ENCODE measurements at regions not wholly inside any gene's neighbourhood (a gene's known extent, or its start where the extent isn't known, plus 50 kb on each side); places are given as distances from the start of the nearest gene placed in this dataset.

DNA sequence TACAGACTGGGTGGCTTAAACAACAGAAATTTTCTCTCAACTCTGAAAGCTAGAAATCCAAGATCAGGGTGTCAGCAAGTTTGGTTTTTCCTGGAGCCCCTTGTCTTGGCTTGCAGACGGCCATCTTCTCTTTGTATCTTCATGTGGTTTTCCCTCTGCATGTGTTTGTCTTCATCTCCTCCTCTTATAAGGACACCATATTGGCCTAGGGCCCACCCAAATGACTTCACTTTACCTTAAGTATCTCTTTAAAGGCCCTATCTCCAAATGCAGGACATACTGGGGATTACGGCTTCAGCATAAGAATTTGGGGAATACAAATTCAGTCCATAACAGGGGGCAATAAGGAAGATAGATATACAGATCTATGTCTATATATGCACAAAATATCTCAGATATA is 187.9 kb downstream of the MTCL1 start:
- no peak overlapping the region for H3K27ac Mint-ChIP-seq
- H3K27me3 Mint-ChIP-seq: no peaks in the 10 kb centered on the region
- peaks cover 7% of the 10 kb centered on the region for H3K9me3 Mint-ChIP-seq
- DNase-seq (ENCODE audit: extremely low spot score, unreplicated experiment): no peak
- no peak for TF ChIP-seq CTCF (conservative IDR thresholded peaks at IDR 0.05)
- H3K4me3 Mint-ChIP-seq: no peak overlapping the region
- peaks cover 12% of the 10 kb centered on the region for H3K4me1 Mint-ChIP-seq (ENCODE audit: unreplicated experiment)
- no peaks in the 10 kb centered on the region for H3K36me3 Mint-ChIP-seq

DNA sequence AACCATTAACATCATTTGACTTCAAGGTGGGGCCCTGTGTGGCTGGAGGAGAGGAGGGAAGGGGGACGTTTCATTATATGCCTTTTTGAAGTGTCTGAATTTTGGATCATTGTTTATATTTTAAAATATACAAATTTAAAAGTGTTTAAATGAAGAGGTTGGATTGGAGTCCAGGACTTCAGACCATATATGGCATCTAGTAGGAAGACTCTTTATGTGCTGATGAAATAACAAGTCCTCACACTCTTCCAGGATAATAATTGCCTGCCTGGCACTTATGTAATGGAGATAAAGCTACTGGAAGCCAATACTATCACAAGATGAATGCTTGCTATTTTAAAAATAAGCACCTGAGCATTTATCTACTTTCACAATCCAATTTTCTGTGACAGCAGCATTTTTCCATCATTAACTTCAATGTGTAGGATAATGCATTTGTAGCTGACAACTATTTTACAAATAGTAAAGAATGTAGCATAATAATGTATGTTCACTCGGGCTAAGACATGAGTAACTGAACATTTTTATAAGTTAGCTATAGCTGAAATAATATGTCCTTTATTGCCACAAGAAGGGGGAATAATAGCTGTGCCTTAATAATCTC is 188.4 kb downstream of the MTCL1 start:
- Mint-ChIP-seq H3K36me3 (no peaks in the 10 kb centered on the region), H3K9me3 (peaks cover 7% of the 10 kb centered on the region), H3K4me3 (no peak overlapping the region), H3K27ac (no peak overlapping the region), H3K27me3 (no peaks in the 10 kb centered on the region), H3K4me1 (ENCODE audit: unreplicated experiment) (peaks cover 12% of the 10 kb centered on the region)
- DNase-seq (ENCODE audit: extremely low spot score, unreplicated experiment): no peak
- no peak for TF ChIP-seq CTCF (conservative IDR thresholded peaks at IDR 0.05)

GRCh38 chr18:8894823-8895222 is 189.5 kb downstream of the MTCL1 start:
- H3K4me1 Mint-ChIP-seq (ENCODE audit: unreplicated experiment): peaks cover 19% of the 10 kb centered on the region
- H3K36me3 Mint-ChIP-seq: no peaks in the 10 kb centered on the region
- H3K27ac Mint-ChIP-seq: no peak overlapping the region
- H3K27me3 Mint-ChIP-seq: no peaks in the 10 kb centered on the region
- no peak for TF ChIP-seq CTCF (conservative IDR thresholded peaks at IDR 0.05)
- peaks cover 7% of the 10 kb centered on the region for H3K9me3 Mint-ChIP-seq
- no peak for DNase-seq (ENCODE audit: extremely low spot score, unreplicated experiment)
- no peak overlapping the region for H3K4me3 Mint-ChIP-seq

GRCh38 chr18:8895341-8895740 is 190.0 kb downstream of the MTCL1 start:
- Mint-ChIP-seq H3K27me3 (no peaks in the 10 kb centered on the region), H3K36me3 (no peaks in the 10 kb centered on the region), H3K27ac (no peak overlapping the region), H3K4me1 (ENCODE audit: unreplicated experiment) (peaks cover 24% of the 10 kb centered on the region), H3K4me3 (no peak overlapping the region), H3K9me3 (peaks cover 7% of the 10 kb centered on the region)
- no peak for DNase-seq (ENCODE audit: extremely low spot score, unreplicated experiment)
- TF ChIP-seq CTCF (conservative IDR thresholded peaks at IDR 0.05): no peak

DNA sequence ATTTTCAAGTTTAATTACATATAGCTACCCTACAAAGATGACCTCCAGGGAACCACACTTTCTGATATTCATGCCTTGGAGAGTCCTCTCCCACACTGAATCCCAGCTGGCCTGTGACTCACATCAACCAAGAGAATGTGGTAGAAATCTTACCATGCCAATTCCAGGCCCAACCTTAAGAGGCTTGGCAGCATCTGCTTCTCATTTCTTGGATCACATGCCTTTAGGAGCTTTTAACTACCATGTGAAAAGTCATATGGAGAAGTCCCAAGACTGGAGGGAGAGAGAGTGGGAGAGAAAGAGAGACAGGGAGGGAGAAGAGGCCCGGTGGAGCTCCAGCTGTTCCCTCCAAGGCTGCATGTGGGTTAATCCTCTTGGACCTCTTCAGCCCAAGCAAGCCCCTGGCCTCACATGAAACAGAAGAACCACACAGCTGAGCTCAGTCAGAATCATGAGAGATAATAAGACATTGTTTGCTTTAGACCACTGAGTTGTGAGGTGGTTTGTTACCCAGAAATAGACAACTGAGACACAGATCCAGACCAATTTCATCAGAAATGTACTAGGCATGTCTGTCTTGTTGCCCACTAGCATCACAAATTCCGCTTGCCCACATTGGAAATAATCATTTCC is 190.7 kb downstream of the MTCL1 start:
- Mint-ChIP-seq H3K9me3 (peaks cover 7% of the 10 kb centered on the region), H3K27me3 (no peaks in the 10 kb centered on the region), H3K36me3 (no peaks in the 10 kb centered on the region), H3K27ac (no peak overlapping the region), H3K4me3 (no peak overlapping the region), H3K4me1 (ENCODE audit: unreplicated experiment) (peaks cover 23% of the 10 kb centered on the region)
- no peak for TF ChIP-seq CTCF (conservative IDR thresholded peaks at IDR 0.05)
- no peak for DNase-seq (ENCODE audit: extremely low spot score, unreplicated experiment)
